Smooth muscle cell (in vitro differentiated cells): ENCODE measurements at regions not wholly inside any gene's neighbourhood (a gene's known extent, or its start where the extent isn't known, plus 50 kb on each side); places are given as distances from the start of the nearest gene placed in this dataset.

Experiments used
- DNase-seq: peaks from one replicate; lab custom pipeline; 2025; ENCODE audit not compliant: unreplicated experiment; lab: John Stamatoyannopoulos, UW
- H2AFZ ChIP-seq: fragments of 200-600 bp; sonication (generic); 2 replicates; pipeline ENCODE4 v1.6.0; 2016; ENCODE audit warnings: antibody characterized with exemption, low read depth, mild to moderate bottlenecking
- H3F3A ChIP-seq: fragments of 200-600 bp; sonication (generic); 2 replicates; pipeline ENCODE4 v1.6.0; 2017; ENCODE audit warnings: antibody characterized with exemption, low read depth
- H3K27ac ChIP-seq: fragments of 200-600 bp; sonication (generic); 2 replicates; pipeline ENCODE4 v1.5.1; 2016; ENCODE audit warnings: low read depth, mild to moderate bottlenecking
- H3K27me3 ChIP-seq: fragments of 200-600 bp; sonication (generic); 2 replicates; pipeline ENCODE4 v1.6.1; 2016; ENCODE audit warnings: low read depth, mild to moderate bottlenecking
- H3K36me3 ChIP-seq: fragments of 200-600 bp; sonication (generic); 2 replicates; pipeline ENCODE4 v1.5.1; 2016; ENCODE audit warnings: low read depth
- H3K4me1 ChIP-seq: fragments of 200-600 bp; sonication (generic); 2 replicates; pipeline ENCODE4 v1.5.1; 2016; ENCODE audit warnings: low read depth
- H3K4me2 ChIP-seq: fragments of 200-600 bp; sonication (generic); 2 replicates; pipeline ENCODE4 v1.6.0; 2016; ENCODE audit warnings: mild to moderate bottlenecking
- H3K4me3 ChIP-seq: fragments of 200-600 bp; sonication (generic); 2 replicates; pipeline ENCODE4 v1.5.1; 2016; ENCODE audit warnings: mild to moderate bottlenecking
- H3K79me2 ChIP-seq: fragments of 200-600 bp; sonication (generic); 2 replicates; pipeline ENCODE4 v1.6.0; 2016; ENCODE audit warnings: low read depth, mild to moderate bottlenecking
- H3K9ac ChIP-seq: fragments of 200-600 bp; sonication (generic); 2 replicates; pipeline ENCODE4 v1.6.0; 2016; ENCODE audit warnings: low read depth
- H3K9me3 ChIP-seq: fragments of 200-600 bp; sonication (generic); replicated peaks from 2 replicates; pipeline ENCODE4 v1.5.1; 2016; ENCODE audit warnings: low read depth
- H4K20me1 ChIP-seq: fragments of 200-600 bp; sonication (generic); 2 replicates; pipeline ENCODE4 v1.6.0; 2016; ENCODE audit warnings: low read depth
- WGBS: methylation state at CpG from one replicate; pipeline ENCODE4 v1.1.7; 2016; ENCODE audit warnings: low lambda C conversion rate; 5-methylcytosine and 5-hydroxymethylcytosine counted together
- TF ChIP-seq, protein P1 (sequence below): fragments of 200-600 bp; sonication (generic); IDR thresholded peaks from 2 replicates; pipeline ENCODE4 v1.5.1; 2017; ENCODE audit warnings: borderline replicate concordance, mild to moderate bottlenecking, antibody characterized with exemption; ENCODE audit not compliant: insufficient read depth, poor library complexity, severe bottlenecking

DNA sequence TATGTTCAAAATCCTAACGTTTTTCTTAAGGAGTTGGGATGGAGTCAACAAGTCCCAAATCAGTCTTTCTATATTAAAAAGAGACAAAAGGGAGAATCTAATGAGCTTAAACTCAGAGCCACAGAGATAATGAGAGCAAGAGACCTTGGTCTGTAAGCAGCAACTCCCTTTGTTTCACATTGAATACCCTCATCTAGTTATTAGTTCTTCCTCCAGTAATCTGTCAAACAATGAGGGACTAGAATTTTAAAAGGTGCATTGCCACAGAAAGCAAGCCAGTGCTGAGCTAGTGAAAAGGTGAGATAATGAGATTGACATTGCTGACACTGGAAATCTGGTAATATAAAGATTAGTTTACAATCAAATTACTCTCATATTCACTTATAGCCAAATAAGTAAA is 718.6 kb downstream of the DACH1 start:
- 39% methylated on average over 1 of the region's 1 CpG for WGBS
- Histone ChIP-seq H3K79me2 (no peaks in the 10 kb centered on the region), H3K36me3 (no peaks in the 10 kb centered on the region), H4K20me1 (no peaks in the 10 kb centered on the region), H3K27me3 (no peaks in the 10 kb centered on the region), H3K4me2 (no peak overlapping the region), H3K4me3 (no peak overlapping the region), H3F3A (no peaks in the 10 kb centered on the region), H3K9me3 (no peaks in the 10 kb centered on the region), H2AFZ (no peak overlapping the region), H3K4me1 (peaks cover 25% of the 10 kb centered on the region), H3K27ac (no peak overlapping the region), H3K9ac (no peak overlapping the region)
- TF ChIP-seq, protein P1, sequence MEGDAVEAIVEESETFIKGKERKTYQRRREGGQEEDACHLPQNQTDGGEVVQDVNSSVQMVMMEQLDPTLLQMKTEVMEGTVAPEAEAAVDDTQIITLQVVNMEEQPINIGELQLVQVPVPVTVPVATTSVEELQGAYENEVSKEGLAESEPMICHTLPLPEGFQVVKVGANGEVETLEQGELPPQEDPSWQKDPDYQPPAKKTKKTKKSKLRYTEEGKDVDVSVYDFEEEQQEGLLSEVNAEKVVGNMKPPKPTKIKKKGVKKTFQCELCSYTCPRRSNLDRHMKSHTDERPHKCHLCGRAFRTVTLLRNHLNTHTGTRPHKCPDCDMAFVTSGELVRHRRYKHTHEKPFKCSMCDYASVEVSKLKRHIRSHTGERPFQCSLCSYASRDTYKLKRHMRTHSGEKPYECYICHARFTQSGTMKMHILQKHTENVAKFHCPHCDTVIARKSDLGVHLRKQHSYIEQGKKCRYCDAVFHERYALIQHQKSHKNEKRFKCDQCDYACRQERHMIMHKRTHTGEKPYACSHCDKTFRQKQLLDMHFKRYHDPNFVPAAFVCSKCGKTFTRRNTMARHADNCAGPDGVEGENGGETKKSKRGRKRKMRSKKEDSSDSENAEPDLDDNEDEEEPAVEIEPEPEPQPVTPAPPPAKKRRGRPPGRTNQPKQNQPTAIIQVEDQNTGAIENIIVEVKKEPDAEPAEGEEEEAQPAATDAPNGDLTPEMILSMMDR = no peak
- no peak for DNase-seq

DNA sequence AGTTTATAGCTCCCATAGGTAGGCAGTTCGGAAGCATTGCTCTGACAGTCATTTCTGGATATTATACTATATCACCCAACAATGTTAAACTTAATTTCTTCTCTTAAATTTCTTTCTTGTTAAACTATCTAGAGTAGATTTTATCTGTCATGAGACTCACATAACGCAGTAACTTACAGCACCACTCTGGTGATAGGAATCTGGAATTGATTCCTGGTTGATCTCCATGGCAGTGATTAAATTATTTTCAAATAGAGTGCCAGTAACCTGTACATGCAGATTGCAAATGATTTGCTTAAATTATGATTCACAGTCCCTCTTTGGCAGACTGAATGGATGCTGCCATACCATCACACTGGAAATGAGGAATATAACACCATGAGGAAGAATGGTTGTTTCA is 722.1 kb downstream of the DACH1 start:
- 95% methylated on average over 2 of the region's 2 CpGs for WGBS

DNA sequence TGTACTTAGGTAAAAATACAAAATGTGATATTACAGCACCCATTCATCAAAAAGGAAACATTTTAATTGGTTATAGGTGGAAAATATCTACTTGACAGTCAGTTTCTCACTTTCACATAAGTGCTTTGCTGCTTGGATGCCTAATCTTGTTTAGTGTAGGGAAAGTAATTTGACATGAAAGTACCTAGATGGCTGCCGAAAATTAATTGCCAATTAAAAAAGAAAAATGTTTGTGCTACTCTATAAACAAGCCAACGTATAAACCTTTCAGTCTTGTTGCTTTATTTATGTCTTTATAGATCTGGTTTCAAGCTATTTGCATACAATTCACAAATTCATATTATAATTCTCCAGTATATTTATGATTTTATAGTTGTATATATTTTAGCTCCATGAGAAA is 729.9 kb downstream of the DACH1 start:
- Histone ChIP-seq H3K36me3 (no peaks in the 10 kb centered on the region), H3K4me2 (no peak overlapping the region), H3K27ac (no peak overlapping the region), H3K4me1 (no peaks in the 10 kb centered on the region), H3K27me3 (peaks cover 6% of the 10 kb centered on the region), H3K9me3 (no peaks in the 10 kb centered on the region), H3F3A (no peaks in the 10 kb centered on the region), H4K20me1 (no peaks in the 10 kb centered on the region), H3K4me3 (no peak overlapping the region), H3K79me2 (no peaks in the 10 kb centered on the region), H2AFZ (no peak overlapping the region), H3K9ac (no peak overlapping the region)
- 57% methylated on average over 2 of the region's 2 CpGs for WGBS
- TF ChIP-seq, protein P1 = no peak
- DNase-seq = no peak

More for the DNA sequence above, 722.1 kb downstream of the DACH1 start:
- TF ChIP-seq, protein P1 = no peak
- H3K4me3 ChIP-seq = no peak overlapping the region
- H3K9ac ChIP-seq = no peak overlapping the region
- H3K4me2 ChIP-seq = no peak overlapping the region
- H3K27me3 ChIP-seq = peaks cover 6% of the 10 kb centered on the region
- no peaks in the 10 kb centered on the region for H4K20me1 ChIP-seq
- DNase-seq = no peak
- no peaks in the 10 kb centered on the region for H3K79me2 ChIP-seq
- no peaks in the 10 kb centered on the region for H3F3A ChIP-seq
- no peak overlapping the region for H3K27ac ChIP-seq
- no peaks in the 10 kb centered on the region for H3K9me3 ChIP-seq
- H2AFZ ChIP-seq = no peak overlapping the region
- H3K4me1 ChIP-seq = peaks cover 31% of the 10 kb centered on the region
- no peaks in the 10 kb centered on the region for H3K36me3 ChIP-seq

DNA sequence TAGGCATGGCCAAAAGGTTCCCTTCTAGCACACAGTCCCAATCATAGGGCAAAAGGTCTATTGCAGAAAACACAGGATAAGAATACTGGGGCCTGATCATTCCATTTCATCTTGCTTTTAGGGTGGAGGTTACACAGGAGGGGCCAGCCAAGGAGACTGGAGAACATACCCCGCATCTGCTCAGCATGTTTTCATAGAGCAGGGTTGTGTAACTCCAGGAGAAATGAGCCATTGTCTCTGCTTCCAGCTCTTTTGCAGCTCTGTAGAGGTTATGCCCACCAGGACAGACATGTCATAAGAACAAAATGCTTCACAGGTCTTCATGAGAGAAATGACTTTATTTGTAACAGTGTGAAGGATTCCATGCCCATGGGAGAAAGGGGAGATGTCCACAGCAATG is 742.8 kb downstream of the DACH1 start:
- Histone ChIP-seq H3F3A (no peaks in the 10 kb centered on the region), H2AFZ (no peak overlapping the region), H3K4me1 (no peaks in the 10 kb centered on the region), H4K20me1 (no peaks in the 10 kb centered on the region), H3K9me3 (no peaks in the 10 kb centered on the region), H3K79me2 (no peaks in the 10 kb centered on the region), H3K4me3 (no peak overlapping the region), H3K4me2 (no peak overlapping the region), H3K27ac (no peak overlapping the region), H3K36me3 (no peaks in the 10 kb centered on the region), H3K9ac (no peak overlapping the region), H3K27me3 (no peaks in the 10 kb centered on the region)
- DNase-seq = no peak
- TF ChIP-seq, protein P1 = no peak
- 81% methylated on average over 1 of the region's 1 CpG for WGBS
